ENCODE measurements at regions not wholly inside any gene's neighbourhood (a gene's known extent, or its start where the extent isn't known, plus 50 kb on each side); places are given as distances from the start of the nearest gene placed in this dataset.

DNA sequence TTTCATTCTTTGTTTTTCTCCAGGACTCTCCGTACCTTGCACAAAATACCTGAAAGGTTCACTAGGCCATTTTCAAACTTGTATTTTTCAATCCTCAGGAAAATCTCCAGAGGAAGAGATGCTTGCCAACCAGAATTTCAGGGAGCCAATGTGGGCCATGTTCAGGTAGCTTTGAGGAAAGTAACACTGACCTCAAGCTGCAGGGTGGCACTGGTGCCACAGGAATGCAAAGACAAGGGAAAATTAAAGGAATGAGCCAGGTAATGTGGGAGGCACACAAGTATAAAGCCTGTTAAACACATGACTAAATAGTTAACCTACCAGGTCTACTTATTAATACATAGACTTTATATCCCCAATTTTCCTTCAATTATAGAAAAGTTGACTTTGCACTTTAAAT is 51.9 kb upstream of the GAP43 start:
- Histone ChIP-seq H3K36me3 (no peaks in the 10 kb centered on the region), H3K27me3 (no peaks in the 10 kb centered on the region), H3K4me1 (no peaks in the 10 kb centered on the region), H3K27ac (no peak overlapping the region), H3K4me3 (no peak overlapping the region), H3K9me3 (no peaks in the 10 kb centered on the region)
- TF ChIP-seq EP300 (IDR thresholded peaks at IDR 0.05; ENCODE audit: low read depth) (no peak), POLR2A (IDR thresholded peaks at IDR 0.05) (no peak), POLR2AphosphoS5 (IDR thresholded peaks at IDR 0.05) (no peak)
- TF ChIP-seq, protein P1, sequence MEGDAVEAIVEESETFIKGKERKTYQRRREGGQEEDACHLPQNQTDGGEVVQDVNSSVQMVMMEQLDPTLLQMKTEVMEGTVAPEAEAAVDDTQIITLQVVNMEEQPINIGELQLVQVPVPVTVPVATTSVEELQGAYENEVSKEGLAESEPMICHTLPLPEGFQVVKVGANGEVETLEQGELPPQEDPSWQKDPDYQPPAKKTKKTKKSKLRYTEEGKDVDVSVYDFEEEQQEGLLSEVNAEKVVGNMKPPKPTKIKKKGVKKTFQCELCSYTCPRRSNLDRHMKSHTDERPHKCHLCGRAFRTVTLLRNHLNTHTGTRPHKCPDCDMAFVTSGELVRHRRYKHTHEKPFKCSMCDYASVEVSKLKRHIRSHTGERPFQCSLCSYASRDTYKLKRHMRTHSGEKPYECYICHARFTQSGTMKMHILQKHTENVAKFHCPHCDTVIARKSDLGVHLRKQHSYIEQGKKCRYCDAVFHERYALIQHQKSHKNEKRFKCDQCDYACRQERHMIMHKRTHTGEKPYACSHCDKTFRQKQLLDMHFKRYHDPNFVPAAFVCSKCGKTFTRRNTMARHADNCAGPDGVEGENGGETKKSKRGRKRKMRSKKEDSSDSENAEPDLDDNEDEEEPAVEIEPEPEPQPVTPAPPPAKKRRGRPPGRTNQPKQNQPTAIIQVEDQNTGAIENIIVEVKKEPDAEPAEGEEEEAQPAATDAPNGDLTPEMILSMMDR (IDR thresholded peaks at IDR 0.05) = no peak
- intact Hi-C loops (cut with DNase I; ENCODE audit: low total_unique reads) = no loop called here
- in situ Hi-C loops (cut with MboI; ENCODE audit: low pct_ligation_motif_present in 1 of 4, low pct_unique_long_range_greater_than_20kb in 1 of 4, low sequenced_read_pairs in 3 of 4) = no loop called here
- 57 to 76% methylated on average over 1 of the region's 1 CpG for WGBS, 2 donors (ENCODE audit: low coverage in 1 of 2)
- no peak for DNase-seq
